DMS114 treated with DMSO at 0.1 percent for 48 hours (cell line): ENCODE measurements at regions not wholly inside any gene's neighbourhood (a gene's known extent, or its start where the extent isn't known, plus 50 kb on each side); places are given as distances from the start of the nearest gene placed in this dataset.
"Not testable (repeated sequence)": the region's sequence is repeated elsewhere in the genome, so short reads cannot be mapped to it uniquely, and the experiment has no call there.

Experiments
- DNase-seq: peaks from one replicate; lab custom pipeline; 2025; ENCODE audit not compliant: unreplicated experiment; lab: John Stamatoyannopoulos, UW

- no peak for DNase-seq
Measured at GRCh38 chr9:78666818-78667414, 370.0 kb downstream of the PSAT1 start.

DNA sequence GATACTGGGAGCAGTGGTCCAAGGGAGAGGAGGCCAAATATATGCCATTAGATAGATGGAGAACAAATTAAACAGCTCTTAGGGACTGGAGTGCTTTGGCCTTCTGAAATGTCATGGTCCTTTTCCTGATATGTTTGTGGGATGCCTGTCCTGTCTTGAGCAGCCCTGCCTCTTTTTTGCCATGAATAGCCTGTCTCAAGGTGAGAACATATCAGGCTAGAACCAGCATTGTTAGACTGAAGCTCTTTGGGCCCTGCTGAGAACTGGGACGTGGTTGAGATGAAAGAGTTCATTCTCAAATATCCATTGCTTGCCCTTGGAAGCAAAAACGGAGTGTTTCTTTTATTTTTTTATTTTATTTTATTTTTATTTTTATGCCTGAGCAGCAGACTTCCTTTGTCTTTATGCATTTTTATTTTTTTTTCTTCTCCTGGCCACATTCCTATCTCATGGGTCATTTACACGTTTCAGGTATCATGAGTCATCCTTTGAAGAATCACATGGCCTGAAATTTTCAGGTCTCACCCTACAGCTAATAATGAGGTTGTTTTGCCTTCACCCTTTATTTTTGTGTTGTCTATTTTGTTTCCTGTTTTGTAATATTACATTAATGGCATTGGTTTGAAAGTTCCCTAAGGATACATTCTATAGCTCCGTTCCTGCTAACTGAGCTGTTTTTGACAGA is 371.4 kb downstream of the PSAT1 start:
- DNase-seq: no peak

GRCh38 chr9:78669591-78669990 is 372.7 kb downstream of the PSAT1 start:
- DNase-seq: no peak

DNA sequence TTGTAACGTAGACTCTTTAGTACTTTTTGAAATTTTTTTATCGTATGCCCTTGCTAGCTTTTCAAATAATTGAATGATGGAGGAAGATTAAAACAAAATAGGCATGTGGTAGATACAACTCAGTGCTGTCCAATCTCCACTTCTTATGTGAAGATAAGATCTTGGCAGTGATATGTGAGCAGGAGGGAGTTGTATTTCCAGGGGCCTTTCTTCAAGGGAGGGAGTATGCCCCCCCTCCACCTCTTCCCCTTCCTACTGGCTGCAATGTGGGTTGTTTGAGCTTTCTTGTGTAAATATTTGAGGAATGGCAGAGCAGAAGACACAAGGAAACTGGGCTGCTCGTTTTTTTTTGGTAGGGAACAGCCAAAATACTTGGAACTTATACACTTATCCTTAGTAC is 374.9 kb downstream of the PSAT1 start:
- DNase-seq: no peak

DNA sequence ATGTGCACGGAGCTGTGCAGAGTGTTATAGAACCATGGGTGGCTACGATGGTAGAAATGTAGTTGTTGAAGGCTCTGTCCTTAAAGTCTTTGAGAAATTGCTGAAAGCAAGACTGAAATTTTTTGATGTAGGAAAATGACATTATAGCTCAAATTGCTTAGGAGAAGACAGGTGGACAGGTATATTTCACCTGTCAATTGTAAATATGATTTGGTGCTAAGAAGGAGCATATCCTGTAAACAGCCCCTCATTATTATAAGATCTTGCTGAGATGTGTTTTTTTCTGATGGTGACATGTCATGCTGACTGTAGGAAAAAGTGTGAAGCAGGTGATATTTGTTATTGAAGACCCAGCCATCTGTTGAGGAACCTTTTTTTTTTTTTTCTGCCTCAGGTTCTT is 377.9 kb downstream of the PSAT1 start:
- no peak for DNase-seq

- DNase-seq: no peak
Measured at GRCh38 chr9:78676009-78676408, 379.1 kb downstream of the PSAT1 start.

DNA sequence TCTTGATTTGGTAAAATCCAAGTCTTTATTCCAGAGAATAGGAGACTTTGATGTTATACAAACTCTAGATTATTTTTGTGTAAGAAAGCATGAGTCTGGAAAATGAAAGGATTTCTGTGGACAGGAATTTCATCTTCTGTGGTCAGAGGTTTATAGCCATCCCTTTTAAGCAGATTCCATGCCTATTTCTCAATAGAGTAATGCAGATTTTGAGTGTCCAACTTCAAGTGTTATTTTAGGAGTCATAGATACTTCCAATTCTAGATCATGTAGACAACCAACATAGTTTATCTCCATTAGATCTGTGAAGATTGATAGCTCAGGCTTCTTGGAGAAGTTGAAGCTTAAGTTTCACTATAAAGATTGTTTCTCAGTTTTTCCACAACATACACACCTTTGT is 379.7 kb downstream of the PSAT1 start:
- no peak for DNase-seq

DNA sequence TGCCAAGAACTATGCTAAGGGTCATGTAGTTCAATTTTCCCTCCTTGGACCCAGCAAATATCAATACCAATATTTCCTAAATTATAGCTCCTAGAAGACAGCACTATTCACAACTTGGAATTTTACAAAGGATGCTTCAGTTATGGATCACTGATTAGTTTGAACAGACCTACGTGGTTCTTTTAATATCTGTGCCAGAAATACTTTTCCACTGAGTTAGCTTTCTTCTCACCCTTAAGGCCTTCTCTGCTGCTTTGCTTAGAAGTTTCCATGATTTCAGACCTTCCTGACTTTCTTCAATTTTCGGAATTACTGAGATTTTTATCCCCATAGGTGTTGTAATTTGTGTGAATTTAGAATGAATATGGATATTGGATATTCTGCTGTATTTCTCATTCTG is 380.4 kb downstream of the PSAT1 start:
- no peak for DNase-seq

DNA sequence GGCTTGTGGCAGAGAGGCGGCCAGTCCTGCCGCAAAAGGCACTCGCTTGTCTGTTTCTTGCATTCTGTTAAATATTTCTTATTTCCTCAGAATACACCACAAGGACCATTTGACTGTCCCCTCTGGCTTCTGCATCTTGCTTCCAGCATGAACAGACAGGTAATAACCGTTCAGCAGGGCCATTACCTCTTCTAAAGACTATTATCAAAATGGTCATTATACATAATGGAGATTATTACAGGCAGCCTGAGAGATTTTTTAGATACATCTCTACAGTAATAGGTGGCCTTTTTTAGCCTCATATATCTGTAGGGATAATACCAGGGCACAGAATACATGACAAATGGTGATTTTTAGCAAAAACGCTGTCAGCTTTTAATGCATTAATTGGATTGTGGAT is 382.0 kb downstream of the PSAT1 start:
- DNase-seq: no peak

- no peak for DNase-seq
Measured at GRCh38 chr9:78680196-78680595, 383.3 kb downstream of the PSAT1 start.

DNA sequence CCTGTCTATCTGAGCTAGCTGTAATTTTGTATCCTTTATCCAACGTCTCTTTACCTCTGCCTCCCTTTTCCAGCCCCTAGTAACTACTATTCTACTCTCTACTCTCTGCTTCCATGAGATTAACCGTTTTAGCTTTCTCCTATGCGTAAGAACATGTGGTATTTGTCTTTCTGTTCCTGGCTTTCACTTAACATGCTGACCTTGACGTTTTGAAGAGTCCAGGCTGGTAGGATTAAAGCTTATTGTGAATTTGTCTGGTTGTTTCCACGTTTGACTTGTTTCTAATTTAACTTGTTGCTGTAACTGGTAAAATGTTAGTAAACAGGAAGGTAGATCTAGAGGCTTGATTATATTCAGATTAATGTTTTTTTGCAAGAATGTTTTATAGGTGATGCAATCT is 385.3 kb downstream of the PSAT1 start:
- no peak for DNase-seq

- DNase-seq: no peak
Measured at GRCh38 chr9:78685471-78685870, 388.5 kb downstream of the PSAT1 start.

DNA sequence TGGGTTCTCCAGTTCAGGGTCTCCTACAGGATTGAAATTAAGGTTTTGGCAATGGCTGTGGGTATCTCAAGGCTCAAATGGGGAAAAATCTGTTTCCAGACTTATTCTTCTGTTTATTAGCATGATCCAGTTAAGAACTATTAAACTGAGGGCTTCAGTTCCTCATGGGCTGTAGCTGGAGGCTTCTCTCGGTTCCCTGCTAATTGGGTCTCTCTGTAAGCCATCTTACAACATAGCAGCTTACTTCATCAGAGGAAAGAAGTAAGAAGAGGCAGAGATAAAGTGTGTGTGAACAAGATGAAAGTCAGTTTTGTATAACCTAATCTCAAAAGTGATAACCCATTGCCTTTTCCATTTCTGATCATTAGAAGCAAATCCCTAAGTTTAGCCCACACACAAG is 391.9 kb downstream of the PSAT1 start:
- no peak for DNase-seq

DNA sequence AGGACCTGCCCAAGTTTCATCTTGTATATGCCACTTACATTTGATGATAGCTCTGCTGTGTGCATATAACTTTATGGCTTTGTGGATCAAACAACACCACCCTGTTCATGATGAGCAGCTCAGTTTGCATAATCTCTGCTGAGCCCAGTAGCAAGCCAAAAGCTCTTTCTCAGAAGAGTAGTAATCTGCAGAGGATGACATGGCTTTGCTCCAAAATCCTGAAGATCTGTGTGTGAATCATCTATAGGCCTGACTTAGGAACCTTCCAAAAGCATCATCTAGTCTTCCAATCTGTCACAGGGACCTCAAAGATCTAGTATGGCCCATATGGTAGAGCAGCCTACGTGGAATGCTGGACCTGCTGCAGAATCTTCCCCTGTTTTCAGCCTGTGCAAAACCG is 394.6 kb downstream of the PSAT1 start:
- DNase-seq: no peak

DNA sequence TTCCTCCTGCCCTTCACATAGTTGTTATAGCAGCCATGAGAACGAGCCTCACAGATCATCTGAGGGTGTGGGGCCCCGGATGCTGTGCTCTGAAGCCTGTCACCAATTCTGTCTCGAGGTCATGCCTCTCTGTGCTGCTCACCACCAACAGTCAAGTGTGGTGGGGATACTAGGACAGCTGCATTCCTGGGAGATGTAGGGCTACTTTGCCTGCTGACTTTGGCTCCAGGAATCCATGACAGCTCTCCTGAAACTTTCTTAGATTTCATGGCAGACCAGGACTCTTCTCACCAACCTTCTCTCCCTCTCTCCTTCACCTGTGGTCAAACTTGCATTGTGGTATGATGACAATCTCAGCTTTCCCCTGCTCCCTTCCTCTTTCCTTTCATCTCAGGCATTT is 395.9 kb downstream of the PSAT1 start:
- DNase-seq: no peak

- DNase-seq: no peak
Measured at GRCh38 chr9:78694974-78695373, 398.0 kb downstream of the PSAT1 start.

DNA sequence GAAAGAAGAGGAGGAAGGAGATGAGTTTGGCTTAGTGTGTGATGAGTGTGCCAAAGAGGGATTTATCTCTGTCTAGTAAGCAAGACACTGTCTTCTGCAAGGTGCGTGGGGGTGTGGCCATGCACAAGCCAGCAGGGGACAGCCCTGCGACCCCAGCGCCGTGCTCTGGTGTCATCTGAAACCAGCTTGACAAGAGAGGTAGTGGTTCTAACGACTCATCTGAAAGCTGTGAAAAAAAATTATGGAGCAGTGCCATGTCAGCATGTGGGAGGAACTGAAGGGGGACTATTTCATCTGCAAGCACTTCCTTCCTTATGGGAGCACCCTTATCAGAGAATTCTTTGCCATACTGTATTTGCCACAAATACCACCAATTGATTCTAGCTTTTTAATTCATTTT is 398.6 kb downstream of the PSAT1 start:
- no peak for DNase-seq

DNA sequence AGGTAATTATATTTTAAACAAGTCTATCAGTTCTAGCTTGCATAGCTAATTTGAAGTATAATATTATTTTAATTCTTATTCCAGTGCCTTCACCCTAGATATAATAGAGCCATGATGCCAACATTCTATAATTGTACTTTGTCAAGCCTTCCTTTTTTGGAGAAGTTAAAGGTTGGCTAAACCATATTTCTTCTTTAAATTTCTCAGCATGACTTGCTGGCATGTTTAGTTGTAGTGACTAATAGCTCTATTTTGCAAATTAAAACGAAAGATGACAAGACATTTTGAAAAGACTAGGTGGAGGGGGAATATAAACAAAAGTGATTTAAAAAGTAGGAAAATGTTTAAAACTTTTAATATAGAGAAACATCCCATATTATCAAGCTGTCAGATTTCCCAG is 400.7 kb downstream of the PSAT1 start:
- DNase-seq: no peak

- DNase-seq: no peak
Measured at GRCh38 chr9:78698371-78698770, 401.4 kb downstream of the PSAT1 start.

DNA sequence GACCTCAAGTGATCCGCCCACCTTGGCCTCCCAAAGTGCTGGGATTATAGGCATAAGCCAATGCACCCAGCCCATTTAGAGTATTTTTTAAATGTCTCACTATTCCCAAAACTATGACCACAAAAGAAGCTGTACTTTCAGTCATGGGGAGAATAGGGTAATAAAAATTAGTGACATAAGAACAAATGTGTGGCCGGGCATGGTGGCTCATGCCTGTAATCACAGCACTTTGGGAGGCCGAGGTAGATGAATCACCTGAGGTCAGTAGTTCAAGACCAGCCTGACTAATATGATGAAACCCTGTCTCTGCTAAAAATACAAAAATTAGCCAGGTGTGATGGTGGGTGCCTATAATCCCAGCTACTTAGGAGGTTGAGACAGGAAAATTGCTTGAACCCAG is 402.3 kb downstream of the PSAT1 start:
- DNase-seq: not testable (repeated sequence)

DNA sequence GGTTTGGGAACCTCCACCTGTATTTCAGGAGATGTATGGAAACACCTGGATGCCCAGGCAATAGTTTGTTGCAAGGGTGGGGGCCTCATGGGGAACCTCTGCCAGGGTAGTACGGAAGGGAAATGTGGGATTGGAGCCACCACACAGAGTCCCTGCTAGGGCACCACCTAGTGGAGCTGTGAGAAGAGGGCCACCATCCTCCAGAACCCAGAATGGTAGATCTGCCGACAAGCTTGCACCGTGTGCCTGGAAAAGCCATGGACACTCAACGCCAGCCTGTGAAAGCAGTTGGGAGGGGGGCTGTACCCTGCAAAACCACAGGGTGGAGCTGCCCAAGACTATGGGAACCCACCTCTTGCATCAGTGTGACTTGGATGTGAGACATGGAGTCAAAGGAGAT is 407.2 kb downstream of the PSAT1 start:
- not testable (repeated sequence) for DNase-seq

- DNase-seq: no peak
Measured at GRCh38 chr9:78707080-78707479, 410.2 kb downstream of the PSAT1 start.

- DNase-seq: no peak
Measured at GRCh38 chr9:78707481-78707991, 410.6 kb downstream of the PSAT1 start.
